GM12874 (cell line): ENCODE measurements at regions not wholly inside any gene's neighbourhood (a gene's known extent, or its start where the extent isn't known, plus 50 kb on each side); places are given as distances from the start of the nearest gene placed in this dataset.

Source experiments
- TF ChIP-seq, protein P1 (sequence below): IDR thresholded peaks from 2 replicates; pipeline ENCODE4 v1.5.1; 2011; ENCODE audit warnings: low read depth, mild to moderate bottlenecking, control low read depth, low read length, moderate library complexity; ENCODE audit not compliant: insufficient read depth

DNA sequence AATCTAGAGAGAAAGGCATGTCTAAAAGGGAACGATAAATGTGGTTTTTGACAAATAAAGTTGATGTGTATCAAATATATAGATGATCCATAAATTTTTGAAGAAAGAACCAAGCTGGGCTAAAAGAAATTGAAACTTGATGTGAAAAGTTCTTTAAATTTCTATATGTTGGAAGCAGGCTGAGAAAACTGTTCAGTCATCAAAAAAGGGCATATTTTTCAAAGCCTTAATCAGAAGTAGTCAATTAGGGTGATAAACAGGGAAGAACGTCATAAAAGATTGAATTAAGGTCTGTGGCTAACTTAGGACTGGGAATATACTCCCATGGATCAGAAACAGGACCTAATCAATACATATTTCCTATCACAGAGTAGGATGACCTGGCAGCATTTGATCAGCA, 211.4 kb upstream of the ZRANB2 start:
- TF ChIP-seq, protein P1, sequence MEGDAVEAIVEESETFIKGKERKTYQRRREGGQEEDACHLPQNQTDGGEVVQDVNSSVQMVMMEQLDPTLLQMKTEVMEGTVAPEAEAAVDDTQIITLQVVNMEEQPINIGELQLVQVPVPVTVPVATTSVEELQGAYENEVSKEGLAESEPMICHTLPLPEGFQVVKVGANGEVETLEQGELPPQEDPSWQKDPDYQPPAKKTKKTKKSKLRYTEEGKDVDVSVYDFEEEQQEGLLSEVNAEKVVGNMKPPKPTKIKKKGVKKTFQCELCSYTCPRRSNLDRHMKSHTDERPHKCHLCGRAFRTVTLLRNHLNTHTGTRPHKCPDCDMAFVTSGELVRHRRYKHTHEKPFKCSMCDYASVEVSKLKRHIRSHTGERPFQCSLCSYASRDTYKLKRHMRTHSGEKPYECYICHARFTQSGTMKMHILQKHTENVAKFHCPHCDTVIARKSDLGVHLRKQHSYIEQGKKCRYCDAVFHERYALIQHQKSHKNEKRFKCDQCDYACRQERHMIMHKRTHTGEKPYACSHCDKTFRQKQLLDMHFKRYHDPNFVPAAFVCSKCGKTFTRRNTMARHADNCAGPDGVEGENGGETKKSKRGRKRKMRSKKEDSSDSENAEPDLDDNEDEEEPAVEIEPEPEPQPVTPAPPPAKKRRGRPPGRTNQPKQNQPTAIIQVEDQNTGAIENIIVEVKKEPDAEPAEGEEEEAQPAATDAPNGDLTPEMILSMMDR: no peak

DNA sequence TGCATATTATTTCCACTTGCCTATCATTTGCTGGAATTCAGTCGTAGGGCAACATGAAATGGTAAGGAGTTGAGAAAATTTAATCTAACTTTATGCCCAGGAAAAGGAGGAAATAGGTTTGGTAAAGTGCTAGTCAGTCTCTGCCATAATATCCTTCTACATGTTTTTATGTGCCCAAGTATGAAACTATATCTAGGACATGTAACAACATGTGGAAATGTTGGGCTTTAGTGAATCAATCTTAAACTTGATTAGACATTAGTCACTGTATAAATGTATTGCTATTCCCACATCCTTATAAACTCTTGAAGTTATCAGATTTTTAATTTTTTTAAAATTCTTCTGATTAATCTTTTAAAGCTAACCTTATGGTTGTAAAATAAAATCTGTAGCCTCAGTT, 204.7 kb upstream of the ZRANB2 start:
- TF ChIP-seq, protein P1: no peak

DNA sequence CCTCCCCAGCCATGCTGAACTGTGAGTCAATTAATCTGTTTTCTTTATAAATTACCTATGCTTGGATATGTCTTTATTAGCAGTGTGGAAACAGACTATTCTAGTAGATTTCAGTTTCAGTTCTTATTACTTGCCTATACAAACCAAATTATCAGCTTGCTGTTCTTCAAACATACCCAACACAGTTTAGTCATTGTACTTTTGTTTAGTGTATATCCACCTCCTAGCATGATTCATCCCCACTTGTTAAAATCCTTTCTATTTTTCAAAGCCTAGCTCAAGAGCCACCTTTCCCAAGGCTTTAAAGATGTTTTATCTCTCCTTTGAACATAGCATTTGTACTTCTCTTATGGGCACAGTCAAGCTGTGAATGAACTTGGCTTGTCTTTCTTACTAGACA, 195.6 kb upstream of the ZRANB2 start:
- TF ChIP-seq, protein P1: no peak

DNA sequence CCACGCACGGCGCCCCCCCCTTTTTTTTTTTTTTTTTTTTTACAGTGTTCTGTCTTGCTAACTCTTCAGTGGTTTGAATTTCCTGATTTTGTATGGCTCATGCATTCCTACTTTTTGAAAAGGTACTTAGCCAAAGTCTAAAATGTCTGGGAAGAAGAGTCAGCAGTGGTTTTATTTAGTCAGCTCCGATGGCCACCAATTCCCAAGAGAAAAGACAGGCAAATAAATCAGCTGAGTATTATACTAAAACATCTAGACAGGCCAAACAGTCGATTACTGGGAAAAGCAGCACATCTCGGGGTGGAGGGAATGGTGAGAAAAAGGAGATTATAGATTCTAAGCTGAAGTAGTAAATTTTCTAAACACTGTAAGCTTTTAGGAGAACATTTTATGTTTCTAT, 192.5 kb upstream of the ZRANB2 start:
- TF ChIP-seq, protein P1: no peak

DNA sequence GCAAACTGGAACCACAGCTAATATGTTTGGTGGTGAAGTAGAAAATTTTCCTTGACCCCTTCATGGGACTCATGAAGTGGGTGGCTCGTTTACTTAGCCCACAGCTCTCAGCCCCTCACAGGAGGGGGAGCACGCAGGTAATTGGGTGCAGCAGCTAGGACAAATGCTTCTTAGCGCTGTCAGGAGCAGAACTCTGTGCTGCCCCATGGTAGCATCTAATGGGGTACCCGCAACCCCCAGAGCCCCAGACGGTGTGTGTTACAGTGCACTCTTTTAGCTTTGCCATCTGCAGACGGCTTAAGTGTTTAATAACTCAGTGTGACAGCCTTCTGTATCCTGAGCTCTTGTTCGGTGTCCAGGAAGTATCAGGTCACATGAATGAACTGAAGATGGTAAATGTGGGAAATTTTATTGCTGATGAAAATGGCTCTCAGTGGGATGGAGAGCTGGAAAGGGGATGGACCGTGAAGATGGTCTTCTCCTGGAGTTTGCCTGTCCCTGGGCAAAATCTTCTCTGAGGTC, 189.6 kb upstream of the ZRANB2 start:
- TF ChIP-seq, protein P1: no peak

DNA sequence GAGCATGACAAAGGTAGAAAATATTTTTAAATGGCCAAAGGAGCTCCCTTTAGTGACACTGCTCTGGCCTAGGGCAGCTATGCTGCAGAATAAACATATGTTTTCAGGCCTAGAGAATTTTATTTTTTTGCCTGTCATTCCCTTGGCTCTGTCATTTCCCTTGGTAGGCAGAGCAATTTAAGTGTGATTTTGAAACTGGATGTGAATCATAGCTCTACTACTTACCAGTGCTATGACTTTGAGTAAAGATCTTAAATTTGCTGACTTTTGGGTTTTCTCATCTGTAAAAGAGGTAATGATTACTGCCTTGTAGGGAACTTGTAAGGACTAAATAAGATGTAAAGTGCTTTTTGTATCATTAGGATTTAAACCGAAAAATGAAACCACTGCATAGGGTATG, 189.0 kb upstream of the ZRANB2 start:
- TF ChIP-seq, protein P1: no peak

DNA sequence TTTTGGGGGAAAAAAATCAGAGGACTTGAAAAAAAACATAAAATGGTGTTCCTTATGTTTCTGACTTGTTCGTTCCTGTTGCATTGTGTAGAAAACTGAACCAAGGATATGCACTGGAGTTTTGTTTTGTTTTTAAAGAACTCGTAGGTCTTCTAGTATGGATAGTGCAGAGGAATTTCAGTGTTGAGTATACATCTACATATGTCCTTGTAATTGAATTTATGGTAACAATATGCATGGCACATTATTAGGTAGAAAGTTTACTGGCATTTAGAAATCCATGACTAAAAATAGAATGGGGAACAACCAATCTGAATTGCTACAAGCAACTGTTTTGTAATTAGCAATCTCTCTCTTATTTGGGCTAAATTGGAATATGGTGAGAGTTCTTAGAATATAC, 188.3 kb upstream of the ZRANB2 start:
- TF ChIP-seq, protein P1: no peak
